Iris pigment epithelial cell (primary cell): ENCODE measurements at regions not wholly inside any gene's neighbourhood (a gene's known extent, or its start where the extent isn't known, plus 50 kb on each side); places are given as distances from the start of the nearest gene placed in this dataset.
"Not testable (repeated sequence)": the region's sequence is repeated elsewhere in the genome, so short reads cannot be mapped to it uniquely, and the experiment has no call there.

ENCODE experiments used
- DNase-seq: peaks from one replicate; pipeline ENCODE4 v3.0.0-alpha.2; 2011; ENCODE audit warnings: low read depth

GRCh38 chr22:23380911-23381310, 199.2 kb downstream of the IGLL1 start:
- DNase-seq: no peak

DNA sequence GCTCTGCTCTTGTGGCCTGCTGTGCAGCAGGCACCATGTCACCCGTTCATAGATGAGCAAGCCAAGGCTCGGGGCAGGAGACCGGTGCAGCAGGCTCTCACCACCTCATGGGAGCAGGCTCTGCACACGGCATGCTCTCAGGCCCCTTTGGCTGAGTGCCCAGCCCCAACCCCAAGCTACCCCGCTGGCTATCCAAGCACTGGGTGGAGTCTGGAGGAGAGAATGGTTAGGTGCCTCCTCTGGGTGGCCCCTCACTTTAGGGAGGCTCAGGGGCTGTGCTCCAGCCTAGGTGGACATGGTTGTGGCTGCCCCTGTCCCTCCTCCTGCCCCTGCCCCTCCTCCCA, 199.9 kb downstream of the IGLL1 start:
- no peak for DNase-seq

DNA sequence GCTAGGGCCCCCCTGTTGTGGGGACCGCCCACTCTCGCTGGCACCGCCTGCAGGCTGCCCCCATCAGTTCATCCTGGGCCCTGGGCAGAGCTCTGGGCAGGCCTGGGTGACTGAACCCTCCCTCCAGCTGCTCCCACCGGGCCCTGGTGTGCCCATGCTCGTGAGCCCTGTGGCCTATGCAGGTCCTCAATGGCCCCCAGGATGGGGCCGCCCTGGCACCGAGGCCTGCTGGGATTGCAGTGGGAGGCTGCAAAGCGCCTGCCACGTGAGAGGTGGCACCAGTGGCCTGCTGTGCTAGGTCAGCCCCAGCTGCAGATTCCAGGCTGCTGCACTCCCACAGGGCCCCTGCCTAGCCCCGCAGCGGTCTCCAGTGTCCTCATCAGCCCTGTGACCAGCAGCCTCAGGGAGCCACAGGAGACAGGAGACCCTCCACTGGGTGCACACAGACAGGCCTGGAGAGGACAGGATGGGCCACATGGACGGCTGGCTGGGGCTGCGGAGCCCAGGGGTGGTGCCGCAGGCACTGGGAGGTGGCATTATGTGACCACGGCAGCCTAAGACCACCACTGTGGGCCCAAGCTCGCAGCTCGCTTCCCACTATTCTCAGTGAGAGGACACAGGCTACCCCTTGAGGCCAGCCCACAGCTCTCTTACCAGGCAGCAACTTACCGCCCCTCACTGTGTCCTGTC, 199.4 kb downstream of the BCR start:
- not testable (repeated sequence) for DNase-seq

DNA sequence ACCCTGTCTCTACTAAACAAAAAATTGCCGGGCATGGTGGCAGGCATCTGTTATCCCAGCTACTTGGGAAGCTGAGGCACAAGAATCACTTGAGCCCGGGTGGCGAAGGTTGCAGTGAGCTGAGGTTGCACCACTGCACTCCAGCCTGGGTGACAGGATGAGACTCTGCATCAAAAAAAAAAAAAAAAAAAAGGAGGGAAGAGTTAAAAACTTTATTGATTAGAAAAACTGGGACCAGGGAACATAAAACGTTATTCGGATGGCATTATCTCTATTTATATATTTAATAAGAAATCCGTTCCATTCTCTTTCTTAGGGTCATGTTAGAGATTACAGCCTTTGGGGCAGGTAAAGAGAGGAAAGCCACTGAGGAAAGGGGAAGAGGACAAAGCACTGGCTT, 197.5 kb downstream of the BCR start:
- no peak for DNase-seq

DNA sequence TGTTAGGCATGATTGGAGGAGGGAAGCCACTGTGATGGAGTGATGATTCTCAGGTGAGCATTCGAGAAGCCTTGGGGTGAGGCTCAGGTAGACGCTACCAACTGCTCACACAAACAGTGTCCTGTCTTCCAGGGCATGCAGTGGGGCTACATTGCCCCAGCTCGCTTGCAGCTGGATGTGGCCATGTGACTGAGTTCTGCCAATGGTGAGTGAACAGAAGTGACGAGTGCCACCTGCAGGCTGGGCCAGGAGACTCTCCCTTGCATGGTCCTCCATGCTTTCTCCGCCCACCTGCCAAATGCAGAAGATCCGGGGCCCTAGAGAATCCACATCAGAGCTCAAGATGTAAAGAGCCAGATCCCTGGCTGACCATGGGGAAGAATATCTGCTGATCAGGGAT, 195.9 kb downstream of the BCR start:
- peak; percentile 4 for DNase-seq

DNA sequence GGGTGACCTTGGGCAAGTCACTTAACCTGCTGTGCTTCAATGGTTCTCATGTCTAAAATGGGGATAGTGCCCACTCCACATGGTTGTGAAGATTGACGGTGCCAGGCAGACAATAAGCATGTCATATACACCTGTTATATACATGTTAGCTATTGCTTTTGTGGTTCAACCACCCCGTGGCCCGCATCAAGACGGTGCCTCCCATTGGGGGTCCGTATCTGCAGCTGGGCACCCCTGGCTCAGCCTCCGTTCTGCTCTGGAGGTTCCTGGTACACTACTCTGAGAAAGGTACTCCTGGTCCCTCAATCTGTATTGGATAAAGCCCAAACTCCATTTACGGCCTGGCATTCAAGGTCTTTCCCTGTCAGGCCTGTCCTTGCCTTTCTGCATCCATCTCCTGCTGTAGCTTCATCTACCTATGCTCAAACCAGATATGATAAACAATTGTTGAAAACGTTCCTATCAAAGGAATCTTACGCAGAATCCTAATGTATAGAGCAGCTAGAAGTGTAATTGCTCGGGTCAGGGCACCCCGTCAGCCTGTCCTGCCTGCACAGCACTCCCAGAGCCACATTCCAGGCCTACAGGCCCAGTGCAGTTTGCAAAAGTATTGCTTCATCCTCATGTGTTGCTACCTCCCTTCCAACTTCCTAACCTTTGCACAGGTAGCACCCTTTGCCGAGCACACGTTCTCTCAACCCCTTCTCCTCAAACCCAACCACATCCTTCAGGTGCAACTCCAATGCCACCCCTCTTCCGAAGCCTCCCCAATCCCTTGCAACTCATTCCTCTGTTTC, 194.9 kb downstream of the BCR start:
- DNase-seq: no peak

GRCh38 chr22:23373601-23374000, 193.3 kb downstream of the BCR start:
- no peak for DNase-seq

DNA sequence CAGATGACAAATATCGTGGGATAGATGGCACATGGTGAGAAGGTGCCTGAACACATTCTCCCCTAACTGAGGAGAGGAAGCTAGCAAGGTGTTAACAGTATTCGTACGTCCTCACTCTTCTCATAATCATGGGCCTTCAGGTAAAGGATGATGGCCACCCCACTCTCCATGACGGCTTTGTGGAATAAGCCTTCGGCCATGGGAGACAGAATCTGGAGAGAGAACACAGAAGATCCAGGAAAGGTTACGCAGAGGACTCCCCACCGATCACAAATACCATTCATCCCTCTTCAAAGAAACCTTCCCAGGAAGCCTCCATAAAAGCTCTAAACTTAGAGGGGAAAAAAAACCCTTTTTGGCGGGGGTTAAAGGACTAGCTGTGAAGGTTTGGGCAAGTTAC, 189.9 kb downstream of the BCR start:
- no peak for DNase-seq

GRCh38 chr22:23369054-23369685, 188.9 kb downstream of the BCR start:
- DNase-seq: no peak
